ENCODE measurements at regions not wholly inside any gene's neighbourhood (a gene's known extent, or its start where the extent isn't known, plus 50 kb on each side); places are given as distances from the start of the nearest gene placed in this dataset.

- H4K20me1 ChIP-seq (ENCODE audit: control insufficient read depth, insufficient read depth, low read length, poor library complexity, severe bottlenecking): no peaks in the 10 kb centered on the region
- H3K4me1 ChIP-seq (ENCODE audit: control insufficient read depth in 2 of 2, insufficient read depth in 2 of 2, low read length in 2 of 2): no peaks in the 10 kb centered on the region
- intact Hi-C loops (cut with micrococcal nuclease): no loop called here
- TF ChIP-seq, protein P1, sequence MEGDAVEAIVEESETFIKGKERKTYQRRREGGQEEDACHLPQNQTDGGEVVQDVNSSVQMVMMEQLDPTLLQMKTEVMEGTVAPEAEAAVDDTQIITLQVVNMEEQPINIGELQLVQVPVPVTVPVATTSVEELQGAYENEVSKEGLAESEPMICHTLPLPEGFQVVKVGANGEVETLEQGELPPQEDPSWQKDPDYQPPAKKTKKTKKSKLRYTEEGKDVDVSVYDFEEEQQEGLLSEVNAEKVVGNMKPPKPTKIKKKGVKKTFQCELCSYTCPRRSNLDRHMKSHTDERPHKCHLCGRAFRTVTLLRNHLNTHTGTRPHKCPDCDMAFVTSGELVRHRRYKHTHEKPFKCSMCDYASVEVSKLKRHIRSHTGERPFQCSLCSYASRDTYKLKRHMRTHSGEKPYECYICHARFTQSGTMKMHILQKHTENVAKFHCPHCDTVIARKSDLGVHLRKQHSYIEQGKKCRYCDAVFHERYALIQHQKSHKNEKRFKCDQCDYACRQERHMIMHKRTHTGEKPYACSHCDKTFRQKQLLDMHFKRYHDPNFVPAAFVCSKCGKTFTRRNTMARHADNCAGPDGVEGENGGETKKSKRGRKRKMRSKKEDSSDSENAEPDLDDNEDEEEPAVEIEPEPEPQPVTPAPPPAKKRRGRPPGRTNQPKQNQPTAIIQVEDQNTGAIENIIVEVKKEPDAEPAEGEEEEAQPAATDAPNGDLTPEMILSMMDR (IDR thresholded peaks at IDR 0.05): no peak
- no peak for ATAC-seq (ENCODE audit: low read depth)
- no peak overlapping the region for H3K4me2 ChIP-seq (replicated peaks; ENCODE audit: low read depth, low read length, poor library complexity, severe bottlenecking)
- H3K27ac ChIP-seq (ENCODE audit: low read length in 2 of 2): no peak overlapping the region
- 100% methylated on average over 2 of the region's 3 CpGs for WGBS (ENCODE audit: insufficient coverage)
- ChIA-PET CTCF (no interaction called here), POLR2A (no interaction called here)
- H3K9ac ChIP-seq (ENCODE audit: low read length): no peak overlapping the region
- no peak overlapping the region for H3K4me3 ChIP-seq (ENCODE audit: control extremely low read depth in 1 of 5, extremely low read depth in 1 of 5, insufficient read depth in 1 of 5, low read depth in 2 of 5, low read length in 4 of 5)
- Mint-ChIP-seq H3K4me1 (no peaks in the 10 kb centered on the region), H3K4me3 (no peak overlapping the region), H3K27me3 (no peaks in the 10 kb centered on the region), H3K27ac (no peak overlapping the region), H3K9me3 (ENCODE audit: insufficient read depth) (peaks cover 5% of the 10 kb centered on the region)
- H3K9me3 ChIP-seq (ENCODE audit: control extremely low read depth in 1 of 3, control insufficient read depth in 2 of 3, insufficient read depth in 1 of 3, low read length in 2 of 3): peaks cover 0 to 3% (median 0%) of the 10 kb centered on the region in 3 donors
- no peaks in the 10 kb centered on the region for H3K36me3 ChIP-seq (replicated peaks in 1 of 2; ENCODE audit: control extremely low read depth in 1 of 2, control insufficient read depth in 1 of 2, extremely low read depth in 1 of 2, insufficient read depth in 2 of 2, low read length in 1 of 2)
- H3K27me3 ChIP-seq (replicated peaks in 1 of 4; ENCODE audit: control extremely low read depth in 1 of 4, control insufficient read depth in 3 of 4, insufficient read depth in 4 of 4, low read length in 3 of 4): no peaks in the 10 kb centered on the region
- H3K79me2 ChIP-seq (ENCODE audit: control insufficient read depth, insufficient read depth, low read length): no peaks in the 10 kb centered on the region
- DNase-seq: no peak
- no peak overlapping the region for H2AFZ ChIP-seq (ENCODE audit: insufficient read depth, low read depth, low read length, poor library complexity, severe bottlenecking)
These were observed 264.0 kb upstream of the CRBN start for GRCh38 chr3:3443482-3443881.

- Histone ChIP-seq H3K9me3 (ENCODE audit: control extremely low read depth in 1 of 3, control insufficient read depth in 2 of 3, insufficient read depth in 1 of 3, low read length in 2 of 3) (no peaks in the 10 kb centered on the region), H3K36me3 (replicated peaks in 1 of 2; ENCODE audit: control extremely low read depth in 1 of 2, control insufficient read depth in 1 of 2, extremely low read depth in 1 of 2, insufficient read depth in 2 of 2, low read length in 1 of 2) (no peaks in the 10 kb centered on the region), H3K79me2 (ENCODE audit: control insufficient read depth, insufficient read depth, low read length) (no peaks in the 10 kb centered on the region), H3K4me3 (ENCODE audit: control extremely low read depth in 1 of 5, extremely low read depth in 1 of 5, insufficient read depth in 1 of 5, low read depth in 2 of 5, low read length in 4 of 5) (no peak overlapping the region), H4K20me1 (ENCODE audit: control insufficient read depth, insufficient read depth, low read length, poor library complexity, severe bottlenecking) (no peaks in the 10 kb centered on the region), H3K27ac (ENCODE audit: low read length in 2 of 2) (no peak overlapping the region), H2AFZ (ENCODE audit: insufficient read depth, low read depth, low read length, poor library complexity, severe bottlenecking) (no peak overlapping the region), H3K9ac (ENCODE audit: low read length) (no peak overlapping the region), H3K27me3 (replicated peaks in 1 of 4; ENCODE audit: control extremely low read depth in 1 of 4, control insufficient read depth in 3 of 4, insufficient read depth in 4 of 4, low read length in 3 of 4) (no peaks in the 10 kb centered on the region), H3K4me1 (ENCODE audit: control insufficient read depth in 2 of 2, insufficient read depth in 2 of 2, low read length in 2 of 2) (no peaks in the 10 kb centered on the region), H3K4me2 (replicated peaks; ENCODE audit: low read depth, low read length, poor library complexity, severe bottlenecking) (no peak overlapping the region)
- no peak overlapping the region for H3K4me3 Mint-ChIP-seq
- H3K27me3 Mint-ChIP-seq: peaks cover 3% of the 10 kb centered on the region
- H3K9me3 Mint-ChIP-seq (ENCODE audit: insufficient read depth): no peaks in the 10 kb centered on the region
- POLR2A ChIA-PET: no interaction called here
- H3K4me1 Mint-ChIP-seq: no peaks in the 10 kb centered on the region
- WGBS (ENCODE audit: insufficient coverage): 80% methylated on average over 1 of the region's 2 CpGs
- intact Hi-C loops (cut with micrococcal nuclease): no loop called here
- no peak for DNase-seq
- ATAC-seq (ENCODE audit: low read depth): no peak
- CTCF ChIA-PET: no interaction called here
- H3K27ac Mint-ChIP-seq: no peak overlapping the region
- TF ChIP-seq EZH2 (IDR thresholded peaks at IDR 0.05; ENCODE audit: borderline replicate concordance, insufficient read depth, low read depth, low read length, poor library complexity, severe bottlenecking): no peak
- TF ChIP-seq, protein P1 (IDR thresholded peaks at IDR 0.05): no peak
These were observed 254.2 kb upstream of the CRBN start for GRCh38 chr3:3433711-3434110.

Measured in B cell (primary cell).